ENCODE measurements at regions not wholly inside any gene's neighbourhood (a gene's known extent, or its start where the extent isn't known, plus 50 kb on each side); places are given as distances from the start of the nearest gene placed in this dataset.
"Not testable (repeated sequence)": the region's sequence is repeated elsewhere in the genome, so short reads cannot be mapped to it uniquely, and the experiment has no call there.

GRCh38 chr1:38204698-38205097 lies 158.1 kb upstream of the POU3F1 start:
- DNase-seq: no peak

- no peak for DNase-seq
Measured at GRCh38 chr1:38203441-38203840, 156.8 kb upstream of the POU3F1 start.

DNA sequence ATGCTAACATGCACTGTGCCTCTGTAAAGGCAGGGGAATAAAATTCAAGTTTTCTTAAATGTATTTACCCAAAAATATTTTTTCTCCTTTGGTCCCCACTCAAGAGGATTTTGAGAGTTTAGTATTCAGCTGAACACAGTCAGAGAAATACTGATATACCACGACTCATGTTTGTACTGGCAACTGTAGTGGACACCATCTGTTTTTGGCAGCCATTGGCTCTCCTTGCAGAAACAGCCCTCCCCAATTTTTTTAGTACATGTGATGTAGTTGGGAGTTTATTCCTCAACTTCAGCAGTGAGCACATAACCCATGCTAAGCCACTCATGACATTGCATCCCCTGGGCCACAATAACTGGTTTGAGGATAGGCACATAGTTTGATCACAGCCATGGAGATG lies 154.8 kb upstream of the POU3F1 start:
- no peak for DNase-seq

- no peak for DNase-seq
Measured at GRCh38 chr1:38198621-38199020, 152.0 kb upstream of the POU3F1 start.

DNA sequence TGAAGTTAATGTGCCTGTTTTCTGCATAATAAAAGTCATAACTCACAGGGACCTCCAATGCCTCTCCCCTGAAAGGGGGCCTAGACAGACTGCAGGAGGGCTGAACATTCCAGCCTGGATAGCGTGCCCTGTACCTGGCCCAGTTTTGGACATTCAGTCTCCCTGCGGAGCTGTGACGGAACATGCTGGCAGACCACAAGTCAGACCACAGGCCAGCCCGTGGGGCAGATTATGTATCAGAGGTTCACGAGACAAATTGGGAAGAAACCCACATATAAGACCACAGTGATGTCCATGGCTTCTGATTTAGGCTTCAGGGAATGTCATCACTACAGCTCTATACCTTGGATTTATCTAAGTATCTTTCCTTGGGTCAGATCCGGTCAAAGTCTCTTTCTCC lies 151.5 kb upstream of the POU3F1 start:
- no peak for DNase-seq

DNA sequence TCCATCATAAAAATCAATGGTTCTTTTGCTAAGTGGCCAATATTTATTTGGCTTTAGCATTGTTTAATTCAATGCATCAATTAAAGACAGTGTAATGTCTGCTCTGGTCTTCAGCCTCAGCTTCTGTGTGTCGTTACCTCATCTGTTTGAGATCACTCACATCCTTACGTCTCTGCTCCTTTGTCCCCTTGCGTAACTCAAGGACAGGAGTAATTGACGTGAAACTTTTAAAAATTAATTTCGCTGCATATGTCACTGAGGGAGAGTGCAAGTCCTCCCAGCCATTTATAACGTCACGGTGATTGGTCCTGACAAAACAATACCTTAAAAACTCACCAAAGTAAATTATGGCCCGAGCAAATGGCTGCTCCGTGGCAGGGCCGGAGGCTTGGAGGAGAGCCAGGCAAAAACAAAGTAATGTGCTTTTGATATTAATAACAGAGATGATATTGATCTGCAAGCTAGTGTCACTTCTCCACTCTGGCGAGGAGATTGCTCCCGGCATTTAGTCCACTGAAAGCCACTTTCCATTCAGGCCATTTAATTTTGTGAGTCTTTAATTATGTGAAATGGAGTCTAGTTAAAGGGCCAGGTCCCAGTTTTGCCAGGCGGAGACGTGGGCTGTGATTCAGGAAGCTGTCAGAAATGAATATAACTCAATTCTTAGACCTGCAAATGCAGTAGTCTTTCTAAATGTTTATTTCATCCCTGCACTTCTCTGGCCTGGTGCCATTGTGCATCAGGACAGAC lies 150.9 kb upstream of the POU3F1 start:
- no peak for DNase-seq

GRCh38 chr1:38194472-38194871 lies 147.9 kb upstream of the POU3F1 start:
- DNase-seq: no peak

DNA sequence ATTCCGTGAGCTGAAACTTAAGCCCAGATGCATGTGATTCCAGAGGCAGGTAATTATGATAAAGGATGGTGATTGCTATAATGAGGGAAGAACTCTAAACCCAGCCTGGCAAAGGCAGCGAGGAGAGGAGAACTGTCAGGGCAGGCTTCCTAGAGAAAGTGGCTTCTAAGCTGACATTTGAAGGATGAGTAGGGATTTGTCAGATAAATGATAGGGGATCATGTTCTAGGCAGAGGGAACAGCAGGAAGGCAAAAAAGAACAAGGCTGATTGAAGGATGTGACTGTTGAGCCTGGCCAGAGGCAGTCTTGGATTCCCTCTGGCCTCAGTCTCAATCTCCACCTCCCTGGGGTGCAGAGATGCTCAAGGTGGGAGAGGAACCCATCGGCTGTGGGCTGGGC lies 146.4 kb upstream of the POU3F1 start:
- DNase-seq: no peak

DNA sequence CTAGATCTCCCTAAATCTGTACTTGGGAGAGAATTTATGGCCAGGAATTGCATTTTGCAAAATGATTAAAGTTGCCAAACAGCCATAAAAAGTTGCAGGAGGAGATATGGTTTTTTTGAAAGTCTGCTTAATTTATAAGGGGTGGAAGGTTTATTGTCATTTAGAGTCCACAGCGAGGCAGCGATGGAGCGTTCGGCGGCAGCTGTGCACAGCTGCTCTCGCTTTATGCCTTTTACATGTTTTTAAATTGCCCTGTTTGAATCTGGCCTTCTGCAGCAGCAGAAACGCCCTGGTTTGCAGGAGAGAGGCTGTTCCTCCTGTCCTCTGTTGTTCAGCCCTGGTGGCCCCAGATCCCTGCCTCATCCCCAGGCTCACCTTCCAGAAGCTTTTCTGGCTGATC lies 144.9 kb upstream of the POU3F1 start:
- DNase-seq: no peak

DNA sequence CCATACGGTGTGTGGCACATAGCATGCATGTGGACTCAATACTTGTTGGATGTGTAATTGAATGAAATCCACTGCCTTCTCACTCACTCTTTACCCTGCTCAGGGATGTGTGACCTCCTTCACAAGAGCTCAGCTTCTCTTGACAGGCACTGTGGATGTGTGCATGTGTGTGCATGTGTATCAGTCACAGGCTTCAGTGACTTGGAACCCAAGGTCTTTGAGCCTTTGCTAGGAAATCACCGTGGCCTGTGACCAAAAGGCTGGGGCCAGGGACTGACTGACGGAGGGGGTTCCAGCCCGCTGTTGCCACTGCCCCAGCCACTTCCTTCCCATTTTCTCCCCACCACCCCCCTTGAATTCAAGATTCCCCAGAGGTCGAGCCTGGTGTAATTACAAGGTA lies 144.4 kb upstream of the POU3F1 start:
- no peak for DNase-seq

GRCh38 chr1:38187552-38187951 lies 141.0 kb upstream of the POU3F1 start:
- no peak for DNase-seq

GRCh38 chr1:38186566-38186965 lies 140.0 kb upstream of the POU3F1 start:
- no peak for DNase-seq

DNA sequence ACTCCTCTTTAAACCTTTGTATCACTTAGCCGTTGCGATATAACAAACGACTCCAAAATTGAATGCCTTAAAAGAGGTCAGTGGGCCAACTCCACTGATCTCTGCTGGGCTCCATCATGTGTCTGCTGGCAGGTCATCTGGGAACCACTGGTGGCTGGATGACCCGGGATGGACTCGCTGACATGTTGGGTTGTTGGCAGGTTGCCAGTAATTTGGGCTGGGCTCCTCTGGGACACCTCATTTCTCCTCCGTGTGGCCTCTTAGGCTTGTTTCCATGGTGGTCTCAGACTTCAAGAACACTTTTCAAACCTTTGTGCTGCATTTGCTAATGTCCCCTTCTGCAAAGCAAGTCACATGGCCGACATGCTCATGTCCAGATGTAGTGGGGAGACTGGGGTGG lies 139.3 kb upstream of the POU3F1 start:
- DNase-seq: no peak

- DNase-seq: no peak
Measured at GRCh38 chr1:38183747-38184146, 137.2 kb upstream of the POU3F1 start.

- DNase-seq: no peak
Measured at GRCh38 chr1:38183096-38183495, 136.5 kb upstream of the POU3F1 start.

GRCh38 chr1:38180388-38180787 lies 133.8 kb upstream of the POU3F1 start:
- not testable (repeated sequence) for DNase-seq

GRCh38 chr1:38179483-38179882 lies 132.9 kb upstream of the POU3F1 start:
- no peak for DNase-seq

- DNase-seq: no peak
Measured at GRCh38 chr1:38178216-38178615, 131.6 kb upstream of the POU3F1 start.

DNA sequence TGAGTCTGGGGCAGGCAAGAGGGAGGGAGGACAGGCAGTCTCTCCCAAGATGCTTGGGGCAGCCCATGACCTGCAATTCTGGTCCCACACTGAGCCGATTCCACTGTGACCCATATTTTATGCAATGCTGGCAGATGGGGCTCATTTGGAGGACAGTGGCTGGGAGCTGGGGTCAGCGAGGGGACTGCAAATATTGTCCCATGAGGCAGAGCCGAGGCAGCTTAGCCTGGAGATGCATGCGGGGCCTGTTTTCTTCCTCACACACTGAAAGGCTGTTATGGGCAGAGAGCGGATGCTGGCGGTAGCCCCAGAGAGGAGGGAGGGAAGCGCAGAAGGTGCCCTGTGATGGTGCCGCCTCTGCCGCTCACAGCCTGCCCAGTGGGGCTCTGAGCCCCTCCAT lies 128.5 kb upstream of the POU3F1 start:
- DNase-seq: no peak

DNA sequence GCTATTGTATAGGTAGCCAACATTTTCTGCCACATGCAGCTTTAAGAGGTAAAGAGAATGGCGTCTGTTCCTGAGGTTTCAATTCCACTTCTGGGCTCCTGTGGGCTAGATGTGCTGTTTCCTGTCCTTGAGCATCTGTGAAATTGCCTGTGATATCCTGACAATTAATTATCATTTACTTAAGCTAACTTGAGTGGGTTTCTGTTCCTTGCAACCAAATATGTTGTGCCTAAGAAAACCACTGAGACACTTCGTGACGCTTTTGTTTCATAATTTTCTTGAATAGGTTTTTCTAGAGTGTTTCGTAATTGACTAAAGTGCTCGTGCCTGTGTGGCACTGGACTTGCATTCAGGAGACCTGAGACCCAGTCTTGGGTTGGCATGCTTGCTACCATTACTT lies 127.3 kb upstream of the POU3F1 start:
- DNase-seq: no peak

DNA sequence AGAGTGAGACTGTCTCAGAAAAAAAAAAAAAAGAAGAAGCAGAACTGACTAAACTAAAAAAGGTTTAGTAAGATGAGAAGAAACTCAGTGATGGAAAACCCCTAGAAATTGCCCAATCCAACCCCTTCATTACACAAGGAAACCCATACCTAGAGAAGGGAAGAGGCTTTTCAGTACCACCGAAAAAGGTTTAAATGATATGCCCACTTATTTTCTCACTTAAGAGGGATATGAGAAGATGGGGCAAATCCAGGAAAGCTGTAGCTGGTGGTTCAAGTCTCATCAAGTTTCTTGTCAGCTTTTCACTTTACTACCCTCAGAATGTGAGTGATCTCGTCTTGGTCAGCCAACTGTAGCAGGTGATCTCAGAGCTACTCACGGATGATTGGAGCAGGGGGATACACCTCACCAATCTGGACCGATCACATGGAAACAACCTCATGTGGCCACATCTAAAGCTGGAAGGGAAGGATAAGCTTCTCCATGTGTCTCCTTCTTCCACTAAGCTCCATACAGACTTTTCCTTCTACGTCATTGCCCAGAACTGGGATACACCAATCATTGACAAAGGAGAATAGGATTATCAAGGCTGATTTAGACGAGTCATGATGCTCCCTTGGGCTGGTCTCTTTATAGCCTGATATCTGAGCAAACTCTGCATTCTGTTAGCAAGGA lies 126.7 kb upstream of the POU3F1 start:
- no peak for DNase-seq

- no peak for DNase-seq
Measured at GRCh38 chr1:38169121-38169520, 122.5 kb upstream of the POU3F1 start.

DNA sequence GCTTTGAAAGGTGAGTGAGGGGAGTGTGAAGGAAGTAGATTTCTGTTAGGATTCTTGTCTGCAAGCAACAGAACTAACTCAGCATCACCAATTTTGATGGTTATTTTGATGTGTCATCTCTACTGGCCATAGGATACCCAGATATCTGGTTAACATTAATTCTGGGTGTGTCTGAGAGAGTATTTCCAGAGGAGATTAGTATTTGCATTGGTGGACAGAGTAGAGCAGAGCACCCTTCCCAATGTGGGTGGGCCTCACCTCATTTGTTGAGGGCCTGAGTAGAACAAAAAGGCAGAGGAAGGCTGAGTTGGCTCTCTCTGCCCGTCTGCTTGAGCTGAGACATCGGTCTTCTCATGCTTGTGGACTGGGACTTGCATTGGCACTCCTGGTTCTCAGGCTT lies 121.8 kb upstream of the POU3F1 start:
- DNase-seq: no peak

DNA sequence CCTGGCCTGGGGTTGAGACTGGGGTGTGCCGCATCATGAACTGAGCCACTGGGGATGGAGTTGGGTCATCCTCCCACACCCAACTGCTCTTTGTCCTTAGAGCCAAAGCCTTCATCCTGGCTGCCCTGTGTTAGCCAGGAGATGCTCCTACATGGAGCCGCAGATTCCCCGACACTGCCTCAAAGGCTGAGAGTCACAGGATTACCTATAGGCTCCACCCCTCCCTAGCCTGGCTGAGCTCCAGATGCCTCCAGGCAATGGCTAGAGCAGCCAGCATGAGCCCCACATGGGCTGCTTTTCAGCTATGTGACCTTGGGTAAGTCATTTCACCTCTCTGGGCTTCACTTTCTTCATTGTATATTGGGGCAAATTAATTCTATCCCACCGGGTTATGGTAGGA lies 119.9 kb upstream of the POU3F1 start:
- DNase-seq: no peak
